Liver (tissue), 8 donors: ENCODE measurements at regions not wholly inside any gene's neighbourhood (a gene's known extent, or its start where the extent isn't known, plus 50 kb on each side); places are given as distances from the start of the nearest gene placed in this dataset.

Experiments
- DNase-seq: peaks from one replicate; pipeline ENCODE4 v3.0.0-alpha.2; 2017; ENCODE audit warnings: low spot score
- H3K27ac ChIP-seq, 2 donors: one replicate each; pipeline ENCODE4 v1.7.0; 2013; ENCODE audit warnings: inconsistent platforms in 2 of 2, low read length in 2 of 2, control low read depth in 1 of 2, low read depth in 1 of 2, mild to moderate bottlenecking in 1 of 2
- H3K27me3 ChIP-seq, 4 donors: one replicate each; pipeline versions ENCODE4 v1.6.1 to v1.7.0; 2013; ENCODE audit warnings: low read length in 3 of 4, inconsistent platforms in 1 of 4, mild to moderate bottlenecking in 1 of 4, moderate library complexity in 1 of 4; ENCODE audit not compliant: control insufficient read depth in 4 of 4, insufficient read depth in 4 of 4
- H3K36me3 ChIP-seq, 4 donors: one replicate each; pipeline versions ENCODE4 v1.6.1 to v1.7.0; 2013; ENCODE audit warnings: low read length in 3 of 4, mild to moderate bottlenecking in 3 of 4, low read depth in 1 of 4, moderate library complexity in 1 of 4; ENCODE audit not compliant: control insufficient read depth in 4 of 4, insufficient read depth in 3 of 4
- H3K4me1 ChIP-seq, 4 donors: one replicate each; pipeline versions ENCODE4 v1.6.1 to v1.7.0; 2013; ENCODE audit warnings: low read length in 3 of 4, mild to moderate bottlenecking in 3 of 4, moderate library complexity in 1 of 4; ENCODE audit not compliant: control insufficient read depth in 4 of 4, insufficient read depth in 4 of 4
- H3K4me3 ChIP-seq, 3 donors: one replicate each; pipeline versions ENCODE4 v1.6.1 to v1.7.0; 2013; ENCODE audit warnings: low read length in 3 of 3, control low read depth in 1 of 3, low read depth in 1 of 3, mild to moderate bottlenecking in 1 of 3
- H3K9ac ChIP-seq, 2 donors: one replicate each; pipeline ENCODE4 v1.7.0; 2013; ENCODE audit warnings: low read length in 2 of 2, mild to moderate bottlenecking in 2 of 2, moderate library complexity in 2 of 2, control low read depth in 1 of 2, low read depth in 1 of 2
- H3K9me3 ChIP-seq, 4 donors: one replicate each; pipeline versions ENCODE4 v1.6.1 to v1.7.0; 2013; ENCODE audit warnings: low read length in 3 of 4; ENCODE audit not compliant: control insufficient read depth in 4 of 4
- EGR1 ChIP-seq, 2 donors: IDR thresholded peaks; 2 replicates each; pipeline ENCODE4 v1.6.1; 2016 to 2018; ENCODE audit warnings: antibody characterized with exemption in 2 of 2, low read depth in 2 of 2
- FOXA2 ChIP-seq: IDR thresholded peaks from 2 replicates; pipeline ENCODE4 v1.6.1; 2016; ENCODE audit warnings: antibody characterized with exemption
- HNF4G ChIP-seq: IDR thresholded peaks from 2 replicates; pipeline ENCODE4 v1.6.1; 2016; ENCODE audit warnings: antibody characterized with exemption
- JUND ChIP-seq, 2 donors: IDR thresholded peaks; 2 replicates each; pipeline ENCODE4 v1.6.1; 2016; ENCODE audit warnings: antibody characterized with exemption in 2 of 2
- NR2F2 ChIP-seq: IDR thresholded peaks from 2 replicates; pipeline ENCODE4 v1.6.1; 2016; ENCODE audit warnings: antibody characterized with exemption
- RXRA ChIP-seq, 2 donors: IDR thresholded peaks; 2 replicates each; pipeline ENCODE4 v1.6.1; 2017 to 2018; ENCODE audit warnings: antibody characterized with exemption in 2 of 2, mild to moderate bottlenecking in 1 of 2
- SP1 ChIP-seq: IDR thresholded peaks from 2 replicates; pipeline ENCODE4 v1.6.1; 2018; ENCODE audit warnings: antibody characterized with exemption, mild to moderate bottlenecking
- TAF1 ChIP-seq: conservative IDR thresholded peaks from 2 replicates; pipeline ENCODE4 v1.6.1; 2016; ENCODE audit warnings: antibody characterized with exemption, mild to moderate bottlenecking
- ZBTB33 ChIP-seq: IDR thresholded peaks from 2 replicates; pipeline ENCODE4 v1.6.1; 2016; ENCODE audit warnings: antibody characterized with exemption
- WGBS: extraction: QIAGEN DNeasy Blood & Tissue Kit; methylation state at CpG from one replicate; pipeline ENCODE4 v1.1.7; 2013; 5-methylcytosine and 5-hydroxymethylcytosine counted together
- TF ChIP-seq, protein P1 (sequence below): fragments of 150-350 bp; IDR thresholded peaks from 2 replicates; pipeline ENCODE4 v1.5.1; 2017; ENCODE audit warnings: improper control_type of control experiment, low read depth, low read length; ENCODE audit not compliant: missing input control
- TF ChIP-seq, protein P2 (sequence below): IDR thresholded peaks from 2 replicates; pipeline ENCODE4 v1.6.1; 2016; ENCODE audit warnings: antibody characterized with exemption, mild to moderate bottlenecking
- TF ChIP-seq, protein P3 (sequence below): IDR thresholded peaks from 2 replicates; pipeline ENCODE4 v1.6.1; 2016; ENCODE audit warnings: antibody characterized with exemption
- donor health status: healthy.
- donor health status: healthy.
- donor health status: healthy.
- donor health status: healthy.
- donor health status: healthy.

- 82% methylated on average over 3 of the region's 3 CpGs for WGBS
- Histone ChIP-seq H3K27ac (no peak overlapping the region), H3K9me3 (no peaks in the 10 kb centered on the region), H3K4me1 (no peaks in the 10 kb centered on the region), H3K36me3 (no peaks in the 10 kb centered on the region), H3K27me3 (peaks cover 0 to 4% (median 0%) of the 10 kb centered on the region in 4 donors), H3K4me3 (no peak overlapping the region), H3K9ac (no peak overlapping the region)
- TF ChIP-seq EGR1 (IDR thresholded peaks at IDR 0.05; ENCODE audit: low read depth in 2 of 2) (no peak), ZBTB33 (no peak), NR2F2 (no peak), RXRA (IDR thresholded peaks at IDR 0.05) (no peak), JUND (IDR thresholded peaks at IDR 0.05) (no peak), FOXA2 (no peak), TAF1 (no peak)
- TF ChIP-seq, protein P1, sequence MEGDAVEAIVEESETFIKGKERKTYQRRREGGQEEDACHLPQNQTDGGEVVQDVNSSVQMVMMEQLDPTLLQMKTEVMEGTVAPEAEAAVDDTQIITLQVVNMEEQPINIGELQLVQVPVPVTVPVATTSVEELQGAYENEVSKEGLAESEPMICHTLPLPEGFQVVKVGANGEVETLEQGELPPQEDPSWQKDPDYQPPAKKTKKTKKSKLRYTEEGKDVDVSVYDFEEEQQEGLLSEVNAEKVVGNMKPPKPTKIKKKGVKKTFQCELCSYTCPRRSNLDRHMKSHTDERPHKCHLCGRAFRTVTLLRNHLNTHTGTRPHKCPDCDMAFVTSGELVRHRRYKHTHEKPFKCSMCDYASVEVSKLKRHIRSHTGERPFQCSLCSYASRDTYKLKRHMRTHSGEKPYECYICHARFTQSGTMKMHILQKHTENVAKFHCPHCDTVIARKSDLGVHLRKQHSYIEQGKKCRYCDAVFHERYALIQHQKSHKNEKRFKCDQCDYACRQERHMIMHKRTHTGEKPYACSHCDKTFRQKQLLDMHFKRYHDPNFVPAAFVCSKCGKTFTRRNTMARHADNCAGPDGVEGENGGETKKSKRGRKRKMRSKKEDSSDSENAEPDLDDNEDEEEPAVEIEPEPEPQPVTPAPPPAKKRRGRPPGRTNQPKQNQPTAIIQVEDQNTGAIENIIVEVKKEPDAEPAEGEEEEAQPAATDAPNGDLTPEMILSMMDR = no peak
- TF ChIP-seq, protein P2, sequence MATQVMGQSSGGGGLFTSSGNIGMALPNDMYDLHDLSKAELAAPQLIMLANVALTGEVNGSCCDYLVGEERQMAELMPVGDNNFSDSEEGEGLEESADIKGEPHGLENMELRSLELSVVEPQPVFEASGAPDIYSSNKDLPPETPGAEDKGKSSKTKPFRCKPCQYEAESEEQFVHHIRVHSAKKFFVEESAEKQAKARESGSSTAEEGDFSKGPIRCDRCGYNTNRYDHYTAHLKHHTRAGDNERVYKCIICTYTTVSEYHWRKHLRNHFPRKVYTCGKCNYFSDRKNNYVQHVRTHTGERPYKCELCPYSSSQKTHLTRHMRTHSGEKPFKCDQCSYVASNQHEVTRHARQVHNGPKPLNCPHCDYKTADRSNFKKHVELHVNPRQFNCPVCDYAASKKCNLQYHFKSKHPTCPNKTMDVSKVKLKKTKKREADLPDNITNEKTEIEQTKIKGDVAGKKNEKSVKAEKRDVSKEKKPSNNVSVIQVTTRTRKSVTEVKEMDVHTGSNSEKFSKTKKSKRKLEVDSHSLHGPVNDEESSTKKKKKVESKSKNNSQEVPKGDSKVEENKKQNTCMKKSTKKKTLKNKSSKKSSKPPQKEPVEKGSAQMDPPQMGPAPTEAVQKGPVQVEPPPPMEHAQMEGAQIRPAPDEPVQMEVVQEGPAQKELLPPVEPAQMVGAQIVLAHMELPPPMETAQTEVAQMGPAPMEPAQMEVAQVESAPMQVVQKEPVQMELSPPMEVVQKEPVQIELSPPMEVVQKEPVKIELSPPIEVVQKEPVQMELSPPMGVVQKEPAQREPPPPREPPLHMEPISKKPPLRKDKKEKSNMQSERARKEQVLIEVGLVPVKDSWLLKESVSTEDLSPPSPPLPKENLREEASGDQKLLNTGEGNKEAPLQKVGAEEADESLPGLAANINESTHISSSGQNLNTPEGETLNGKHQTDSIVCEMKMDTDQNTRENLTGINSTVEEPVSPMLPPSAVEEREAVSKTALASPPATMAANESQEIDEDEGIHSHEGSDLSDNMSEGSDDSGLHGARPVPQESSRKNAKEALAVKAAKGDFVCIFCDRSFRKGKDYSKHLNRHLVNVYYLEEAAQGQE = no peak
- TF ChIP-seq, protein P3, sequence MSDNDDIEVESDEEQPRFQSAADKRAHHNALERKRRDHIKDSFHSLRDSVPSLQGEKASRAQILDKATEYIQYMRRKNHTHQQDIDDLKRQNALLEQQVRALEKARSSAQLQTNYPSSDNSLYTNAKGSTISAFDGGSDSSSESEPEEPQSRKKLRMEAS = no peak
- no peak for DNase-seq
These were observed 393.7 kb upstream of the SMC2 start for GRCh38 chr9:103700195-103700962.

DNA sequence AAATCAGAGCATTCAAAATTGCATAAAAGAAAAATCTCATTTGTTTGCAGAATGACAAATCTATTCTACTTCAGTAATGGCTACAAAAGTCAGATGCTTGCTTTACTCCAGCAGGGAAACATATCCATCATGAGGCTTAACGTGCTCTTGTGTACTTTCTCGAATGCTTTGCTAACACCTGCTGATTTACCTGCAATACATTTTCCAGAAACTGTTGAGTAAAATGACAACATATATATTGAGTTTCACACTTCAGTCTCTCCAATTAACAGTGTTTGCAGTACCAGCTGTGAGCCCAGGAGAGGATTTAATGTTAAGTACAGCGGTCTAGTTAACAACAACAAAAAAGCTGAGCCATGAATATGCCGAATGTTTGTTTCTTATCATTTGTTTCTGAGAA is 391.5 kb upstream of the SMC2 start:
- Histone ChIP-seq H3K9me3 (no peaks in the 10 kb centered on the region), H3K9ac (no peak overlapping the region), H3K27me3 (peaks cover 0 to 4% (median 0%) of the 10 kb centered on the region in 4 donors), H3K36me3 (no peaks in the 10 kb centered on the region), H3K4me1 (no peaks in the 10 kb centered on the region), H3K4me3 (no peak overlapping the region), H3K27ac (no peak overlapping the region)
- DNase-seq = no peak
- 24% methylated on average over 4 of the region's 4 CpGs for WGBS
- TF ChIP-seq SP1 (no peak), HNF4G (no peak)
- TF ChIP-seq, protein P2 = no peak
